ENCODE measurements at regions not wholly inside any gene's neighbourhood (a gene's known extent, or its start where the extent isn't known, plus 50 kb on each side); places are given as distances from the start of the nearest gene placed in this dataset.
A peak's percentile ranks its signal among the peaks of the same experiment; 100 is the strongest.

GRCh38 chr18:24545651-24546050, 85.2 kb downstream of the HRH4 start:
- no peak for TF ChIP-seq CTCF (IDR thresholded peaks at IDR 0.05; ENCODE audit: low read depth, low read length)
- DNase-seq (ENCODE audit: low read depth in 2 of 2): no peak
- no peak overlapping the region for H3K4me3 ChIP-seq (replicated peaks in 1 of 2; ENCODE audit: low read depth in 2 of 2, low read length in 2 of 2)

GRCh38 chr18:24546307-24546706, 85.9 kb downstream of the HRH4 start:
- H3K4me3 ChIP-seq (replicated peaks in 1 of 2; ENCODE audit: low read depth in 2 of 2, low read length in 2 of 2): no peak overlapping the region
- DNase-seq (ENCODE audit: low read depth in 2 of 2): peak; percentile 16 to 24
- no peak for TF ChIP-seq CTCF (IDR thresholded peaks at IDR 0.05; ENCODE audit: low read depth, low read length)

GRCh38 chr18:24548583-24548982, 88.1 kb downstream of the HRH4 start:
- H3K4me3 ChIP-seq (replicated peaks in 1 of 2; ENCODE audit: low read depth in 2 of 2, low read length in 2 of 2): no peak overlapping the region
- TF ChIP-seq CTCF (IDR thresholded peaks at IDR 0.05; ENCODE audit: low read depth, low read length): no peak
- no peak for DNase-seq (ENCODE audit: low read depth in 2 of 2)

- no peak for TF ChIP-seq CTCF (IDR thresholded peaks at IDR 0.05; ENCODE audit: low read depth, low read length)
- DNase-seq (ENCODE audit: low read depth in 2 of 2): no peak
- H3K4me3 ChIP-seq (replicated peaks in 1 of 2; ENCODE audit: low read depth in 2 of 2, low read length in 2 of 2): no peak overlapping the region
These were observed 91.8 kb downstream of the HRH4 start for GRCh38 chr18:24552218-24552617.

GRCh38 chr18:24553571-24554285, 93.3 kb downstream of the HRH4 start:
- no peak for TF ChIP-seq CTCF (IDR thresholded peaks at IDR 0.05; ENCODE audit: low read depth, low read length)
- no peak for DNase-seq (ENCODE audit: low read depth in 2 of 2)
- H3K4me3 ChIP-seq (replicated peaks in 1 of 2; ENCODE audit: low read depth in 2 of 2, low read length in 2 of 2): no peak overlapping the region

- H3K4me3 ChIP-seq (replicated peaks in 1 of 2; ENCODE audit: low read depth in 2 of 2, low read length in 2 of 2): no peak overlapping the region
- DNase-seq (ENCODE audit: low read depth in 2 of 2): no peak
- no peak for TF ChIP-seq CTCF (IDR thresholded peaks at IDR 0.05; ENCODE audit: low read depth, low read length)
These were observed 98.0 kb downstream of the HRH4 start for GRCh38 chr18:24558403-24558802.

- no peak for DNase-seq (ENCODE audit: low read depth in 2 of 2)
- TF ChIP-seq CTCF (IDR thresholded peaks at IDR 0.05; ENCODE audit: low read depth, low read length): no peak
- no peak overlapping the region for H3K4me3 ChIP-seq (replicated peaks in 1 of 2; ENCODE audit: low read depth in 2 of 2, low read length in 2 of 2)
These were observed 99.1 kb downstream of the HRH4 start for GRCh38 chr18:24559526-24559925.

All from cardiac fibroblast (primary cell).